HG03342 (cell line): ENCODE measurements at regions not wholly inside any gene's neighbourhood (a gene's known extent, or its start where the extent isn't known, plus 50 kb on each side); places are given as distances from the start of the nearest gene placed in this dataset.
"Not testable (repeated sequence)": the region's sequence is repeated elsewhere in the genome, so short reads cannot be mapped to it uniquely, and the experiment has no call there.

ENCODE experiments used
- ATAC-seq: cut with Tn5 transposase; IDR thresholded peaks from one replicate; pipeline ENCODE4 v1.9.1; 2021; ENCODE audit warnings: mild to moderate bottlenecking, moderate library complexity; ENCODE audit not compliant: unreplicated experiment

DNA sequence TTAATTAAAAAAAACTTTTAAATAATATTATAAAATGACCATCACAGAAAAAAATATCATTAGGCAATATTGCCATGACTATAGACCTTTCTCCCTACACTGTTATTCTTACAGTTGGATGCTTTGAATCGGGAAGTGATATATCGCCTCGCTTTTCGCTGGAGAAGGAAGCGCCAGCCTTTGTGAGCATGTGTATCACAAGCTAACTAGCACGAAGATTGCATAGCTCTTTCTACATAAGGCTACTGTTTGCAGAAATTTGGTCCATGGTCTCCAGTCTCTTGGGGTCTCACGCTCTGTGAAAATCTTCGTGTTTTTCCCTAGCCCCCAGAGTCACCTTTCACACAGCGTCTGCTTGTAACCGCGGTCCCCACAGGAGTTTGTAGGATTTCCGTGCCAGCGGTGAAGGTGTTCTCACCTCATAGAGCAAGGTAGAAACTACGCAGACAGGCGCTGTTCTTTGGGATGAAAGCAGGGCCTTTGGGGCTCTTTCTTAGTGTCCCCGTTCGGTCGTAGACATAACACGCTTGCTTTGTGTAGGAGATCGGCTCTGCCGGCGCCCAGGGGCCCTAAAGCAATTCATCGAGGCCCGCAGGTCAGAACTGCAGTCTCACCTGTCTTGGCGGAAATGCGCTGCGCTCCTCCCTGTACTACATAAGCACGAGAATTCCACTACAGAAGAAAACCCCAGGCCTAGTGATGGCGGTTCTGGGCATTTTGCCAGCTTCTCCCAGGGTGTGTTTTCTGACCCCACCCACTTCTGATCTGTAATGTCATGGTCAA lies 214.5 kb upstream of the NOTCH2NLA start:
- ATAC-seq = not testable (repeated sequence)

DNA sequence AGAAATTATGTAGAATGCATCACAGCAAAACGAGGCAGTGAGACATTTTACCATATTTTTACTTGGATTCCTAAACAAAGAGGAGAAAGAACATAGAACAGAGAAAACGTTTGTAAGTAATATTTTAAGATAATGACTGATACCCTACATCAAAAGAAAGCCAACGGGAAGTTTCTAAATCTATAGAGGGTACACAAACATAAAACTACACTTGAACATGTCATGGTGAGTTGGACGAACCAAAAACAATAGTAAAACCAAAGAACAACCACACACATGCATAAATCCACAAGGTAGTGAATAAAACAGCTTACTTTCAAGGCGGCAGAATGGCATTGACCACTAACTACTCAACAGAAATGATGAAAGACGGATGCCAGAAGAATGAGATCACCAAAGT lies 209.7 kb upstream of the NOTCH2NLA start:
- ATAC-seq = not testable (repeated sequence)

DNA sequence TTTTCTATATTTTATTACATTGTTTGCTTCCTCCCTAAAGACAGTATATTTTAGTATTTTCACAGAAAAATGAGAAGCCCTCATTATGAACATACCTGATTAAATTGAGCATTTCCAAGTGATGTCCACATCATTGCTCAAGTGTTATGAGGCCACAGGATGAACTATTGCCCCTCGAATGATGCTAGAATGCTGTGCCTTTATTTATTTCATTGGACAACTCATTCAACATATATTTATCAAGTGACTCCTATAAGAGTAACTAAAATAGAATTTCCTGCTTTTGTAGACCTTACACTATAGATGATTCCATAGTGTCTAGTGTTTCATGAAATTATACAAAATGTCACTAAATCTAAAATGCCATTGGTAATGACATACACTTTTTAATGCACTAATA lies 187.8 kb upstream of the NOTCH2NLA start:
- not testable (repeated sequence) for ATAC-seq

DNA sequence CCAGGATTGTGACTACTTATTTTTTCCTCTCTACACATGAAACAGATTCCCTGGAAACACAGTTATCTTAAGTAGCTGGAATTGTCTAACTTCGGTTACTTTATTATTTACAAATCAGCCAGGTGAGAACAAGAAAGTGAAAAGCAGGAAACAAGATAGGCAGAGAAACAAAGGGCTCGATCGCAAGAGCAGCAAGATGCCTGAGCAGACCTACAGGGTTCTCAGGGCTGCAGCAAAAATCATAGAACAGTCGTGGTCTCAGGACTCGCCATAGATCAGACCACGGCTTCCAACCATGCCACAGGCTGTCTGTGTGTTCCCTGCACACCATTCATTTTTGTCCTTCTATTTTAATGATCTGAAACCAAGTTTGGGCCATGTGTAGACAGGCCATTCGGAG lies 186.2 kb upstream of the NOTCH2NLA start:
- not testable (repeated sequence) for ATAC-seq

DNA sequence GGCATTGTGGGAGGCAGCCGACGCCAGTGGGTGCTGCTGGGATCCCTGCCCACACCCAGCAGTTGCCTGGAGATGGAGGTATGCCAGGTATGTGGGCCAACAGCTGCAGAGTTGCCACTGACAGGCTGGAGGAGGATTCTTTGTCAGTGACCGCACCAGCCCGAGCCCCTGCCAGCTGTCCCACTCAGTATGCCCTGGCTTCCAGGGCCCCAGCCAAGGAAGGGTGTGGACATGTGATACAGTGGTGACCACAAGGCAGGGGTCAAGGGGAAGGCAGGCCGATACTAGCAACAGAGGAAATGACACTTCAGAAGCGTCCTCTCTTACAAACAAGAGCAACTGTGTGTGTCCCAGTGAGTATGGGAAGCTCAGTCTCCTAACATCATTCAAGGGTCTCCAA lies 185.1 kb upstream of the NOTCH2NLA start:
- ATAC-seq = not testable (repeated sequence)

DNA sequence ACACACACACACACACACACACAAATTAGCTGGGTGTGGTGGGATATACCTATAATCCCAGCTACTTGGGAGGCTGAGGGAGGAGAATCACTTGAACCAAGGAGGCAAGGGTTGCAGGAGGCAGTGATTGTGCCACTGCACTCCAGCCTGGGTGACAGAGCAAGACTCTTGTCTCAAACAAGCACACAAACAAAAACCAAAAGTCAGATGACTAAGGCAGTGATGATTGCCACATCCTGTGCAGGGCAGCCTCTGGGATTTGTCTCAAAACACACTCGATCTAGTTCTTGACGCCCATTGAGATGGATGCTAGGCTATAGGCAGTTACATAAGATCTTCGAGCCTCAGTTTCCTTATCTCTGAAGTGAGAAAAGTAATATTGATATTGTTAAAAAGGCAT lies 183.1 kb upstream of the NOTCH2NLA start:
- not testable (repeated sequence) for ATAC-seq

DNA sequence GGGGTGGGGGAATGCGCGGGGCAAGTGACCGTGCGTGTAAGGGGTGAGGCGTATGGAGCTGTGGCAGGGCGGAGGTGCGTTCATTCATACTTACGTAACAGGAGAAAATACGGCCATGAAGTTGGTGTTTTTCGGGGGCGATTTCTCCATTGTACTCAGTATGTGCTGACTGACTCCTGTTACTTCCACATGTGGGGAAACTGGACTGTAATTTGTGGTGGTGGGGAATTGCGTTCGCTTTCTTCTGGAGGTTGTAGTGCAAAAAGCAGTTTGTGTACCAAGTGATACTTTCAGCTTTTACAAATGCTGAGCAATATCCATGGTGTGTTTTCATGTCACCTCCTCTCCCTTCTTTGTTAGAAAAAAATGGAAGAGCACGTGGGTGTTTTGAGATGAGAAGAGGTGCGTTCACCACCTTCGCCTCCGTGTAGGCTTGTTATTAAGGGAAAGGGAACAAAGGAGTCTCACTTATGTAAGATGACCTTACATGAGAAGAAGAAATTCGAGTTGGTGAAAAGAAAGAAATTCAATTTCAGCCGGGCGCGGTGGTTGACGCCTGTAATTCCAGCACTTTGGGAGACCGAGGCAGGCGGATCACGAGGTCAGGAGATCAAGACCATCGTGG lies 181.1 kb upstream of the NOTCH2NLA start:
- not testable (repeated sequence) for ATAC-seq

DNA sequence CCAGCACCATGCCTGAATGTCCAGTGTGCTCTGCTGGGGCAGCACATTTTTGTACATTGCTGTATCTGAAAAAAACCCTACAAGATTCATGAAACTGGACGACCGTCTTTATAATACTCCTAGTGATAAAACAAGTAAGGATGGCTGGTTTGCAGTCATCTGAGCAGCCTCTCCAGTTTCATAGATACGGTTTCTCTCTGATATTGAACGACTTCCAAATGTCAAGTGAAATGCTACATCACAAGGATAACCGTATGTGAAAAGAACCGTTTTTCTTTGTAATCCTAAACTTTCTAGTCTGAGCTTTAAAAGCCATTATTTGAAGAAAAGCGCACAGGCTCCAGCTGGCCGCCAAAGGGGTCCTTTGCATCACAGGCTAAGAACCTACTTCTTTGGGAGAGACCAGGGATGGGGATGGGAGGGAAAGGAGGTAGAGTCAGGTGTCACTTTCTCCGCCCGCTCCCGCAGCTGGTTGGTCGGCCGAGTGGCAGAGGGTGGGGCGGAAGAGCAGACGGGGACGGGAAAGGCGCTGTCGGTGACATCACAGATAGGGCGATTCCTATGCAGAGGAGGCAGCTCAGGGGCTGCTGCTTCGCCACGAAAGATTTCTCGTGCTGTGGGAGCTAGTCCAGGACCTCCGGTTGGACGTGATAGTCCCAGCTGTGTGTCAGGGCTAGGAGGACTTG lies 180.4 kb upstream of the NOTCH2NLA start:
- ATAC-seq = not testable (repeated sequence)

DNA sequence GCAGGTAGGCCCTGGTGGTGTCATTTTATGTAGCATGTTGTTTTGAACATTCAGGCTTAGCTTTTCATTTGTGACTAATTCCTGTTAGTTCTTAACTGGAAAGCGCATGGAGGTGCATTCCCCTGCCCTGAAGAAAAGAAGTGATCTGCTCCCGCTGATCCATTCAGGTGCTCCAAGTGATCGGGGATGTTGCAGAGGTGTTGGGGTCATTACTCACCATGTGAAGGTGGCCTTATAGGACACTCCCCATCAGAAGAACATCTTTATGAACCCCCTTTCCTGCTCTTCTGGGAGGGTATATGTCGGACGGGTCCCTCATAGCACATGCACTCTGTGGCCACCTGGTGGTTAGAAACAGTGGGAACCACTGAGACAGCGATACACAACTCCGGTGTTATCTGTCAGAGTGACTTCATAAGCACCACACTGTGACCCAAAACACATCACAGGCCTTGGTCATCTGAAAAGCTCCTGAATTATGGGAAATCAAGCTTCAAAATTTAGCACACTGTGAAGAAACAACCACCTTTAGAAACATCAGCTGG lies 172.5 kb upstream of the NOTCH2NLA start:
- not testable (repeated sequence) for ATAC-seq

DNA sequence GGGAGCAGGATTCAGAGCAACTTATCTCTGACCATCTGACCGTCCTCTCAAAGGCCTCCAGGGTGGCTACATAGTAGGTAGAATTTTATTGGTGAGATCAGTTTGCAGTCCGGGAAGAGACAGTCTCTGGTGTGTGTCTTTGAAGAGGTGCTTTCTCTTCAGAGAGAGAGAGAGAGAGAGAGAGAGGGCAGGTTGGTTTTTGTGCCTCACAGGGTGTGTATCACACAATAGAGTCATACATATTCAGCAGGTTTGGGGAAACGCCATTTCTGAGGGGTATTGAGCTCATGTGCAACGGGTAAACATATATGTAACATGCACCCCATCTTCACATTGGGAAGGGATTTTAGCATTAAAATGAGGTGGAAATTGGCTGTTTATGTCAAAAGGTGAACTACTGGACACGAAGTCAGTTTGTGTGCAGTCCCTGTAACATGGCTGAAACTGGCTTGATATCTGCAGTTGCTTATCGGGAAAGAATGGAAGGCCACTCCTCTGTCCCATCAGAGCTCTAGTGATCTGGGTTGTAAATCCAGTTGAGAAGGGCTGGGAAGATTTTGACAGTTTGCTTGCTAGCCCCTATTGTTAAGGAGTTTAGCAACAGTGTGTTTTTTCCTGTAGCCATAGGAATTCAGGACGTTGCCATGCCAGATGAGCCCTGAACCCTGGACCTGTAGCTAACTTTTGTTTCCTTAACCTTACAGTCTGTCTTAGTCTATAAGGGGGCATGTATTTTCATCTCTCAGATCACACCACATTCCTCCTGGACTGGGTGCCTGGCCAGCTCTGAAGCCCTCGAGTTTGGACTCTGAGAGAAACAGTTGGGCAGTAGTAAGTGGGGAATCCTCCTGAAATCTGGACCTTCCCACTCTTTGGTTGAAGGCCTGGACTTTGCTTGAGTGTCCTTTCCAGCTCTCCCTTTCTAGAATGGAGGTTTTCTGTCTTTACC lies 171.6 kb upstream of the NOTCH2NLA start:
- not testable (repeated sequence) for ATAC-seq

DNA sequence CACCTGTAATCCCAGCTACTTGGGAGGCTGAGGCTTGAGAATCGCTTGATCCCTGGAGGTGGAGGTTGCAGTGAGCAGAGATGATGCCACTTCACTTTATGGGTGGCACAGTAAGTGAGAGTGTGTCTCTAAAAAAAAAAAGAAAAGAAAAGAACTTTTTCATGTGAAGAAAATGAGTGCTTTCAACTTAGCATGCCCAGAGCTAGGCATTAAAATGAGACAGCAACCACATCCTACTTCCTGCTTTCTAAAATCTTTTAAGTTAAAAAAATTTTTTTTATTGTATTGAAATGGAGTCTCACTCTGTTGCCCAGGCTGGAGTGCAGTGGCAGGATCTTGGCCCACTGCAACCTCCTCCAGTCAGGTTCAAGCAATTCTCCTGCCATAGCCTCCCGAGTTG lies 170.4 kb upstream of the NOTCH2NLA start:
- not testable (repeated sequence) for ATAC-seq

DNA sequence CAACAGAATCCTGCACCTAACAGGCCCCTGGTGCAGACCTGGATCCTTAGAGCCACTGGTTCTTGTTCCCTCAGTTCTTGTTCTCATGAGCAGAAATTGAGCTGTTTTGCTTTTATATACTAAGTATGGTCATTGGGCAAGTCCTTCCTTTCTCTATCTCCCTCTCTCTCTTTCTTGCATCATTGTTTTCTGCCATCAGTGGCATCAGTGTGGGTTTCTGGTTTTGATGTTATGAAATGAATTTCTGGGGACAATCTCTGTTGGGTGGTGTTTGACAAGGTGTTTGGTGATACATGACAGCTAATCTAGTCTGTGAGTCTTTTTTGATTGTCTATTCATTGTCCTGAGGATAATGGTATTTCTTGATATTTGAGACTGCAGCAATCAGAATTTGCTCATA lies 168.0 kb upstream of the NOTCH2NLA start:
- ATAC-seq = not testable (repeated sequence)

DNA sequence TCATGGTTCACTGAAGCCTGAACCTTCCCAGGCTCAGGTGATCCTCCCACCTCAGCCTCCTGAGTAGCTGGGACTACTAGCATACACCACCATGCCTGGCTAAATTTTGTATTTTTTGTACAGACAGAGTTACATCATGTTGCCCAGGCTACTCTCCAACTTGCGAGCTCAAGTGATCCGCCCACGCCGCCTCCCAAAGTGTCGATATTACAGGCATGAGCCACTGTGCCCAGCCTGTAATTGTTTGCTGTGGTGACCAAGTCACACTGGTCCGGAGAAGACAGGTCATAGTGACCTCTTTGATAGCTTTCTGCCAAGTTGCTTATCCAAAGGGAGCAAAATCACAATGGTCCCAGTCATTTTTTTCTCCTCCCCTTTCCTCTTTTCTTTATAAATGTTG lies 167.4 kb upstream of the NOTCH2NLA start:
- not testable (repeated sequence) for ATAC-seq

DNA sequence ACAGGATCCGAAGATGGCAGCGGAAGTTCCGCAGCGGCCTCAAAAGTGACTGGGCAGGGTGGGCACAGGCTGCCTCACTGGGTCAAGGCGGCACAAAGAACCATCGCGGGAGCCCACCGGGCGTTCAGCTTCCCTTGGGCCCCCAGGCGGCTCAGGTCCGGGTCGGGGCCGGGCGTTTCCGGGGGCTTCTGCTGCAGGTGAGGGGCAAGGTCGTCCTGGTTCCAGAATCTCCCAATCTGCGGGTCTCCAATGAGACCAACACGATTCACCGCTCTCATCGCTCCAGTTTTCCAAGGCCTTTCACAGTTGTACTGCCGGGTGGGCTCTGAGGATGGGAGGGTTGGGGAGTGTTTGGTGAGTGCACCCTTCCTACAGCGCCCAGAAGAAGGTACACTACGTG lies 165.0 kb upstream of the NOTCH2NLA start:
- not testable (repeated sequence) for ATAC-seq

DNA sequence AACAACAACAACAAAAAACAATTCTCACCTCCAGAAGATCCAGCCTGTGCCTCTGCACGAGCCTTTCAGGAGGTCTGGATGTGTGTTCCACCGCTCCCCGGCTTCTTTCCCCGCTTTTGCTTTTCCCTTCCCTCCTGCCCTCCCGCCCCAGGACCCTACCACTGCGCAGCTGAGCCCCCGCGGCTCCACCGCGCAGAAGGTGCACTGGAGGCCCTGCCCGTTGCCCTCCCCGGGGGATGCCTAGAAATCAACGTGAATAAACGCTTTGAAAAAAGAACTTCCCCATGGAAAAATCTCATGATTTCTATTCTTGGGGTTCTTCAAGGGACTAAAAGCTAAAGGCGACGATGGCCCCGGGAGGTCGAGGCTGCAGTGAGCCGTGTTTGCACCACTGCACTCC lies 164.3 kb upstream of the NOTCH2NLA start:
- not testable (repeated sequence) for ATAC-seq

DNA sequence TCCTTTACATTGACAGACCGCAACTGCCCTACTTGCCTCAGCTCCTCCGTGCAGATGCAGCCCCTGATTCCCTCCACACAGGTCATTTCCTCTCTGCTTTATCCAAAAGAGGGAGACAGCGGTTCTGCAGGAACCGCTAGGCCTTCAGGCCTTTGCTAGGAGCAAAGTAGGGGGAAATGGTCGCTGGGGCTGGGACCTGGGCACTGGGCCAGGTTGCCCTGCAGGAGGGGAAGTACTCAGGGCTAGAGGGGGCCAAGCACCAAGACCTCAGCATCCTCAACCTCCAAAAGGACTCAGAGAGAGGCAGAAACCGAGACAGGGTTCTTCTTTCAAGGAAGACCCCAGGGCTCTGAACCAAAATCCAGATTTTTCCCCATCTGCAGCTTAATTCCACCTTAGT lies 160.4 kb upstream of the NOTCH2NLA start:
- not testable (repeated sequence) for ATAC-seq

DNA sequence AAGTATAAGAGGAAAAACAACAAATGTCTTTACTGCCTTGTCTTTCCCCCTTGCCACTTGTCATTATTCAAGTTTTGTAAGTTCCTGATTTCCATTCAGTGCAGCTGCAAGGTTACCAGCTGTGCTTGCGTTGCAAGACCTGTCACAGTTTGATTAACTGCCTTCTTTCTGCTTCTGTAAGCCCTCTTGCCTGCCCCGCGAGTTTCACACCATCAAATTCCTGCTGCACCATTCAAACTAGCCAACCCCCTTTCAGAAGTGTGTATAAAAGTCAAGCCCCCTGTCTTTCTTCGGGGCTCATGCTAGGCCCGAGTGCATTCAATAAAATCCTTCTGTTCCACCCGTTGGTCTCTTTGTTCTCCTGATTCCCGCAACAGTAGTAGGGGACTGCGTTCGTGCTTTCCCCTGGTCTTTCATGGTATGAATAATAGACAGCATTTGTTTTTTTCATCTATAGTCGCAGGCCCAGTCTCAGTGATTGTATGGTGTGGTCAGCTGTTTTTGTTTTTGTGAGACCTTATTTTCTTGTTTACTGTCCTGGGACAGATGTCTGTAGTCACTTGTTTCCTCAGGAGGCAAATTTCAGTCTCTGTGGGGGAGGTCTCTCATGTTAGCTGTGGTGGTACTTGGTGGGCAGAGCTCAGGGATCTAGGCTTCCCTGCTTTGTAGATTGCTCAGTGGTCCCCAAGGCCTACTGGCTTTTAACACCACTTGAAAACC lies 159.1 kb upstream of the NOTCH2NLA start:
- not testable (repeated sequence) for ATAC-seq

DNA sequence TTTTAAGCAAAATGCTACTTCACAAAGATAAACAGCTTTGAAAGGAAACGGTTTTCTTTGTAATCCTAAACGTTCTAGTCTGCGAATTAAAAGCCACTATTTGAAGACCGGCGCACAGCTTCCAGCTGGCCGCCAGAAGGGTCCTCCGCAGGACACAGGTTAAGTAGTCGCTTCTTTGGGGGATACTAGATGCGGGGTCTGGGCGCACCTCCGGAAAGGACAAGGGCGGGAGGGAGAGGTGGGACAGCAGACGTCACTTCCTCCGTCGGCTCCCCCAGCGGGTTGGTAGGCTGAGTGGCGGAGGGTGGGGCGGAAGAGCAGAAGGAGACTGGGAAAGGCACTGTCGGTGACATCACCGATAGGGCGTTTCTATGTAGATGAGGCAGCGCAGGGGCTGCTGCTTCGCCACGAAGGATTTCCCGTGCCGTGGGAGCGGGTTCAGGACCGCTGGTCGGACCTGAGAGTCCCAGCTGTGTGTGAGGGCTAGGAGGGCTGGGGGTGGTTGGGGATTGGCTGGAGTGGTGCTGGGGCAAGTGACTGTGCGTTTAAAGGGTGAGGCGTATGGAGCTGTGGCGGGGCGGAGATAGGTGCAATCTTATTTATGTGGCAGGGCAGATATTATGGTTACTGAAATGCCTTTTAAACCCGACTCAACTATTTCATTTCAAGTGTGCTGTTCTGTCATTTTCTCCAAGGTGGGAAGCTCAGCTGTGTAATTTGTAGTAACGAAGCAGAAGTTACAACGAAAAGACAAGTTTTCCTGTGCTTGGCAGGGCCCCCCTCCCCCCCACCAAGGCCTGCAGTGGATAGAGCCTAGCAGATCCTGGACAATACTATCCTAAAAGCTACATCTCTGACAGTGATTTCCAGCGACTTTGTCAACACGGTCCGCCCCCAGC lies 158.3 kb upstream of the NOTCH2NLA start:
- ATAC-seq = peak; percentile 91

DNA sequence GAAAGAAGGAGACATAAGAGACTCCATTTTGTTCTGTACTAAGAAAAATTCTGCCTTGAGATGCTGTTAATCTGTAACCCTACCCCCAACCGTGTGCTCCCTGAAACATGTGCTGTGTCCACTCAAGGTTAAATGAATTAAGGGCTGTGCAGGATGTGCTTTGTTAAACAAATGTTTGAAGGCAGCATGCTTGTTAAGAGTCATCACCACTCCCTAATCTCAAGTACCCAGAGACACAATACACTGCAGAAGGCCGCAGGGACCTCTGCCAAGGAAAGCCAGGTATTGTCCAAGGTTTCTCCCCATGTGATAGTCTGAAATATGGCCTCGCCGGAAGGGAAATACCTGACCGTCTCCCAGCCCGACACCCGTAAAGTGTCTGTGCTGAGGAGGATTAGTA lies 152.4 kb upstream of the NOTCH2NLA start:
- ATAC-seq = not testable (repeated sequence)
